GM19438 (cell line): ENCODE measurements at regions not wholly inside any gene's neighbourhood (a gene's known extent, or its start where the extent isn't known, plus 50 kb on each side); places are given as distances from the start of the nearest gene placed in this dataset.

Source experiments
- ATAC-seq: cut with Tn5 transposase; IDR thresholded peaks from one replicate; pipeline ENCODE4 v1.9.1; 2021; ENCODE audit warnings: low read depth; ENCODE audit not compliant: unreplicated experiment

GRCh38 chr1:37267111-37267835 lies 207.1 kb upstream of the ZC3H12A start:
- no peak for ATAC-seq

DNA sequence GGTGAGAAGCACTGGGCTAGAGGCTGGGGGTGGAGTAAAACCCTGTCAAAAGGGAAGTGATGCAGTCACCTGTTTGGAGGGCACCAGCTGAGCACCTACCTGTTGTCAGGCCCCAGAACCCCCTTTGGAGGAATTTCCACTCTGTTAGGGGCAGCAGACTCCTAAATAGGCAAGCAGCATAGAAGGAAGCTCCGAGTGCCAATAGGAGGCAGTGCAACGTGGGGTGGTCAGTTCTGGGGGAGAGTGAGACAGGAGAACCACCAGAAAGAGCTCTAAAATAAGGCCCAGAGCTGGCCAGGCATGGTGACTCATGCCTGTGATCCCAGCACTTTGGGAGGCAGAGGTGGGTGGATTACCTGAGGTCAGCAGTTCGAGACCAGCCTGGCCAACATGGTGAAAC lies 203.7 kb upstream of the ZC3H12A start:
- no peak for ATAC-seq

DNA sequence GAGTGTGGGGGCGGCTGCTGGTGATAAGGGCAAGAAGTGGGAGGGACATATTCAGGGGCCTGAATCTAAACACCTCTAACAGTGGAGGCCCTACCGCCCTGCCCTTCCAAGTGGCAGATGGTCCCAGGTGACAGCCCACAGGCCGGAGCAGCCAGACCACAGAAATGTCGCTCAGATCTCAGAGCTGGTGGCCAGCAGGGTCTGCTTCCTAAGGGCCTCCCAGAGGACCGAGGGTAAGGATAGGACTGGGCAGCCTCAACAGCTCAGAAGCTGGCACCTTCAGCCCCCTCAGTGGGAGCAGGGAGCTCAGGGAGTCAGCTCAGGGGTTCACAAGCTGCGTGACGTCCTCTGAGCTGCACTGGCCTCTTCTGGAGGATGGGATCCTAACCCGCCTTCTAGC lies 201.8 kb upstream of the ZC3H12A start:
- ATAC-seq = no peak

DNA sequence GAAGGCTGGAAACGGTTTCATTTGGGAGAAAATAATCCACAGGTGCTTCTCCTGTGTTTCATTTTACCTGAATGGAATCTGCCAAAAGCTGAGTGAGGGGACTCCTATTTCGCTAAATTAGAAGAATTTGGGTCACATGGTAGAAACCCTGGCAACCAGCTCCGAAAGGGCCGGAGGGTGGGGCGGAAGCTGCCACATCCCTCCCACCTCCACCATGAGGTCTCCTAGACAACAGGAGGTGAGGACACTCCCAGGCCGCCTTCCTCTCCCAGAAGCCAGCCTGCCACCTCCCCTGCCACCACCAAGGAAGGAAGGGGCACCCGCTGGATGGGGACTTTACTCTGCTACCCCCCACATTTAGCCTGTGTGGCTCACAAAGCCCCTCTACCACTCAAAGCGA lies 199.9 kb upstream of the ZC3H12A start:
- ATAC-seq = no peak

- ATAC-seq = no peak
Measured at GRCh38 chr1:37274938-37275631, 199.3 kb upstream of the ZC3H12A start.

GRCh38 chr1:37277366-37277765 lies 197.0 kb upstream of the ZC3H12A start:
- ATAC-seq = no peak

GRCh38 chr1:37281354-37281753 lies 193.0 kb upstream of the ZC3H12A start:
- ATAC-seq = no peak

GRCh38 chr1:37282764-37283163 lies 191.6 kb upstream of the ZC3H12A start:
- no peak for ATAC-seq

- no peak for ATAC-seq
Measured at GRCh38 chr1:37284053-37284452, 190.3 kb upstream of the ZC3H12A start.

DNA sequence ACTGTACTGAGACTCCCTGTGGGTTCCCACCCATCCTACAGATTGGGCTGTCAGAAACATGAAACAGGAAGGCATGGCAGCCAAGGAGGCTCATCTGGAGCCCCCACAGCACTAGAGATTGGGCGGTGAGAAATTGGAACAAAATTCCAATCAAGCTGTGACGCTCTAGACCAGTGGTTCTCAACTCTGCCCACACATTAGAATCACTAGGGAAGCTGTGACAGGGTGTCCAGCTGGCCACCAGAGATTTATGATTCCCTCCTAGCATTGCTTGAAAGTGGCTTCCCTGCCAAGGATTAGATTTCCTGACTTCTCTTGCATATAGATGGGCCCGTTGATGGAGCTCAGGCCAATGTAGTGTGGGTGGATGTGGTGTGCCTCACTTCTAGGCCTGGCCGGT lies 187.5 kb upstream of the ZC3H12A start:
- no peak for ATAC-seq

DNA sequence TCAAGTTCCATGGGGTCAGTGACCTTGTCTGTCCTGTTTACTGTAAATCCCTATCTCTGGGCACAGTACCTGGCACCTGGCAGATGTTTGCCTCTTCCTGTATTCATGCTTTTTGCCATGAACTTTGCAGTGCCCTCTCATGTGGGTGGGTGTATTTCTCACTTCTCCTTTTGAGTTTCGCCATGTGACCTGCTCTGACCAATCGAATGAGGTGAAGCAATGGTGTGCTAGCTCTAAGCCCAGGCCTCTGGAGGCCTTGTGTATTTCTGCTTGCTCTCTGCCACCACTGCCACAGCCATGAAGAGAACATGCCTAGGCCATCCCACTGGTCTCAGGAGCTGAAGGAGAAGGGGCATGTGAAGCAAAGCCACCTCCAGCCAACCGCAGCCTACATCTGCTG lies 185.5 kb upstream of the ZC3H12A start:
- peak; percentile 94 for ATAC-seq

GRCh38 chr1:37290718-37291117 lies 183.7 kb upstream of the ZC3H12A start:
- ATAC-seq = no peak

GRCh38 chr1:37292789-37293188 lies 181.6 kb upstream of the ZC3H12A start:
- ATAC-seq = no peak

DNA sequence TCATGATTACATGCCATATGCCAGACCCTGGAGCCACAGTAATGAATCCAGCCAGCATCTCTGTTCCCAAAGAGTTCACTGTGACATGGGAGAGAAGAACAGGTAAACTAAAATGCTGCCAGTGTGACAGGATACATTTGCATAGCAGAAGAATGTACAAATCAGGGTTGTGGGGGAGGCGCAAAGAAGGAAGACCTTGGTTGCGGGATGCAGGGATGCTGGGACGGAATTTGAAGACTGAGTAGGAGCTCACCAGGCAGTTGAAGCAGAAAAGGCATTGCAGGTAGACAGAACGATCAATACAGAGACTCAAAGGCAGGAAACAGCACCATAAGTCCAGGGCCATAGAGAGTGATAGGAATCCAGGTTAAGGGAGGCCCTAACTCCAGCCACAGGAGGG lies 180.3 kb upstream of the ZC3H12A start:
- no peak for ATAC-seq

DNA sequence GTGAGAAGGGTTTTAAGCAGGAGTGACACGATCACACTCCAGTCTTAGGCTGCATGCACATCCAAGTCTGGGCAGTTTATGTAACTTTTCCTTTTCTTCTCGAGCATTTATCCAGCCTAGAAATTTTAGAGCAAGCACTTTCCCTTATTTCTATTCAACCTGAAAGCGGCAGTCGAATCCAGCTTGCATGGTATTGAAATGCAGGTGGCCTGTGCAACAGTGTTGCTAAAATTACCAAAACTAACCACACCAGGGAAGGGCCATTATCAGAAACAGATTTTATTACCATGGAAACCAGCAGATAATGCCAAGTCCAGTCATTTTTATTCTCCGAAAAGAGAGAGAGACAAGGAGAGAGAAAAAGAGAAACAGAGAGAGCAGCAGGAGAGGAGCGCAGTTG lies 179.9 kb upstream of the ZC3H12A start:
- ATAC-seq = no peak

DNA sequence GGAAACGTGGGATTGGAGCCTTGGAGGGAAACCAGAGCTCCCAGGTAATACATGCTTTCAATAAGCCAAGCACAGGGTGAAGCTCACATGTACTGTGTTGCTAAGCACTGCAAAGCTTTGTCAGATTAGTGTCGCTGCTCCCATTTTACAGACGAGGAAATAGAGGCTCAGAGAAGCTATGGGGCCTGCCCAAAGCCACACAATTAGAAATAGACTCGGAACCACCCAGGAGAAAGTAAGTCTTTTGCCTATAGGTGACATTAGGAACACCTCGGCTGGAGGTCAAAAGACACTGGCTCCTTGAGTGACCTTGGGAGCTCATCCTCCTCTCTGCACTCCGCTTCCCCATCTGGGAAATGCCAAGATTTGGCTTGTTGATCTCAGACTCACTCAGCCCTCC lies 175.6 kb upstream of the ZC3H12A start:
- no peak for ATAC-seq

GRCh38 chr1:37299216-37299615 lies 175.2 kb upstream of the ZC3H12A start:
- ATAC-seq = no peak

GRCh38 chr1:37303884-37304574 lies 170.4 kb upstream of the ZC3H12A start:
- no peak for ATAC-seq

DNA sequence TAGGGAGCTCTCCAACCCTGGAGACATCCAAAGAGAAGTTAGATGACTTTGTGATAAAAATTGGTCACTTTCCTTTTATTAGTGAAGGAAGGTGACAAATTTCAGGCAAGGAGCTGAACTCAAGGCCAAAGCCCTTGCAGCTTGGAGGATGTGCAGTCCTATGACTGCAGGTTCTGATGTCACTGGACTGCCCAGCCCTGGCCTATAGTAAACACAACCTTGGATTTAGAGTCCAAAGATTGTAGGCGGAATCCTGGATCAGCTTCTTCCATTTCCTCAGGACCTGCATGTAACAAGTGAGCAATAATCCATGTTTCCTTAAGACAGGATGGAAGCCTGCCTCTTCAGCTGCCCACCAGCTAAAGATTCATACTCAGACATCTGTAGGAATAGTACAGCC lies 169.3 kb upstream of the ZC3H12A start:
- no peak for ATAC-seq

DNA sequence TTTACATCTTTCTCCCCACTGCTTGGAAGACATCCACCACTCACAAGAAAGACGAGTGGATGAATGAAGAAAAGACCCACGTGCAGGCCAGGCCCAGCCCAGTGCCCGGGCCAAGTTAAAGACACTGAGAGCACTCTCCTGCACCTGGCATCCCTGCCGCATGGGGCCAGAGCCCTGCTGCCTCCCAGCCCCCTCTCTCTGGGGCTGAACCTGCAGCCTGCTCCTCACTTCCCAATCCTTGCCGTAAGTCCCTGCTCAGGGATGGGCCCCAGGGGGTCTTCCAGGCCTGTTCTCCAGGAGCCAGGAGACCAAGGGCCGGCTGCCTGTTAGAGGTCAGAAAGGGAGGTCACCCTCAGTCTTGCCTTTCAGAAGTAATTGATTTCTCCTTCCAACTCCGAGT lies 168.5 kb upstream of the ZC3H12A start:
- ATAC-seq = no peak

DNA sequence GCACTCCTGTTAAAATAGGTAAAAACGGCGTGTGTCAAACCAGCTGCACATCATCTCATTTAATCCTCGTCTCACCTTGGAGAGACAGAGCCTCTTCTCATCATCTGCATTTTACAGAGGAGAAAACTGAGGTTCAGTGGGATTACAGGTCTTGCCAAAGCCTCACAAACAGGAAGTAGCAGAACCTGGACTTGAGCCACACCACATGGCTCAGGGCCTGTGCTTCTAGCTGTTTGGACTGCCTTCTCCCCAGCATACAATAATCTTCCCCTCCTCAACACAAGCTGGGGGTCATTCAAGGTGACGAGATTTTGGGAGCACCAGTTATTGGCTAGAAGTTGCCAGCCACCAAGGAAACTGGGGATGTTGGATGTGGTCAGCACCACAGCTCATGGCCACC lies 167.9 kb upstream of the ZC3H12A start:
- ATAC-seq = no peak

DNA sequence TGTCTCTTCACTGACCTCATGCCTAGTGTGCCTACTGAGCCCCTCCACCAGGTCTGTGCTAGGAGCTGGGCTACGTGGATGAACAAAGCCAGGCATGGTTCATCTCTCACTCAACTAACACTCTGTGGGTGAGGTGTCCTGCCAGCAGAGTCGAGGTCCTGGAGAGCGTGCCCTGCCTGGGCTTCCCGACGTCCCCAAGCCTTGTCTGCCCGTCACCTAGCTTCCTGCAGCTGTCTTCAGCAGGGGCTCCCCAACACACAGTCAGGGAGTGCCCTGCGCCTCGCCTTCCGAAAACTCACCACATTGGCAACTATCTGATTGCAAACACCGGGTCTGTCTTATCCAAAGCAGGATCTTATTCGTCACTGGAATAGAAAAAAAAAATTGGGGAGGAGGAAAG lies 167.5 kb upstream of the ZC3H12A start:
- no peak for ATAC-seq
